Mesenchymal stem cell (in vitro differentiated cells and primary cell): ENCODE measurements at regions not wholly inside any gene's neighbourhood (a gene's known extent, or its start where the extent isn't known, plus 50 kb on each side); places are given as distances from the start of the nearest gene placed in this dataset.

Source experiments
- DNase-seq: peaks from one replicate; pipeline ENCODE4 v3.0.0-alpha.2; 2013
- H2AFZ ChIP-seq: one replicate; pipeline ENCODE4 v1.6.1; 2013; ENCODE audit warnings: low read depth, mild to moderate bottlenecking, control low read depth, inconsistent platforms, low read length, moderate library complexity
- H2AK5ac ChIP-seq: 2 replicates; pipeline ENCODE4 v1.6.1; 2013; ENCODE audit warnings: low read length, moderate library complexity, mild to moderate bottlenecking, inconsistent platforms; ENCODE audit not compliant: severe bottlenecking
- H2BK120ac ChIP-seq: one replicate; pipeline ENCODE4 v1.6.1; 2013; ENCODE audit warnings: low read depth, mild to moderate bottlenecking, inconsistent platforms, low read length, moderate library complexity
- H2BK12ac ChIP-seq, 2 experiments: one replicate each; pipeline ENCODE4 v1.6.1; 2013; ENCODE audit warnings: inconsistent platforms in 2 of 2, low read length in 2 of 2, mild to moderate bottlenecking in 2 of 2, moderate library complexity in 2 of 2, control low read depth in 1 of 2
- H2BK15ac ChIP-seq: one replicate; pipeline ENCODE4 v1.6.1; 2013; ENCODE audit warnings: mild to moderate bottlenecking, low read depth, inconsistent platforms; ENCODE audit not compliant: poor library complexity, severe bottlenecking
- H2BK5ac ChIP-seq: 2 replicates; pipeline ENCODE4 v1.6.1; 2013; ENCODE audit warnings: low read depth, mild to moderate bottlenecking, low read length, control low read depth, inconsistent platforms; ENCODE audit not compliant: poor library complexity, severe bottlenecking
- H3K14ac ChIP-seq, 2 experiments: one replicate each; pipeline ENCODE4 v1.6.1; 2013; ENCODE audit warnings: inconsistent platforms in 2 of 2, low read length in 2 of 2, control low read depth in 1 of 2, mild to moderate bottlenecking in 1 of 2, moderate library complexity in 1 of 2
- H3K18ac ChIP-seq, 2 experiments: one replicate each; pipeline ENCODE4 v1.6.1; 2013; ENCODE audit warnings: inconsistent platforms in 2 of 2, low read length in 2 of 2, control low read depth in 1 of 2, low read depth in 1 of 2, mild to moderate bottlenecking in 1 of 2
- H3K23ac ChIP-seq, 2 experiments: one replicate each; pipeline ENCODE4 v1.6.1; 2013; ENCODE audit warnings: inconsistent platforms in 2 of 2, low read length in 2 of 2, mild to moderate bottlenecking in 2 of 2, moderate library complexity in 2 of 2, control low read depth in 1 of 2
- H3K27ac ChIP-seq: 2 replicates; pipeline ENCODE4 v1.5.1; 2013; ENCODE audit warnings: mild to moderate bottlenecking, moderate library complexity, low read length, control low read depth, inconsistent platforms; ENCODE audit not compliant: poor library complexity, severe bottlenecking
- H3K27me3 ChIP-seq, 2 experiments: 2 replicates each; pipeline versions ENCODE4 v1.6.1 to v1.7.0; 2013; ENCODE audit warnings: low read length in 2 of 2, mild to moderate bottlenecking in 2 of 2, moderate library complexity in 2 of 2, control low read depth in 1 of 2, inconsistent platforms in 1 of 2; ENCODE audit not compliant: control insufficient read depth in 1 of 2, insufficient read depth in 1 of 2
- H3K36me3 ChIP-seq, 2 experiments: 2 replicates each; pipeline versions ENCODE4 v1.6.1 to v1.7.0; 2013; ENCODE audit warnings: low read length in 2 of 2, control low read depth in 1 of 2, inconsistent platforms in 1 of 2, low read depth in 1 of 2, mild to moderate bottlenecking in 1 of 2; ENCODE audit not compliant: insufficient read depth in 2 of 2, control insufficient read depth in 1 of 2
- H3K4ac ChIP-seq, 2 experiments: one replicate each; pipeline ENCODE4 v1.6.1; 2013; ENCODE audit warnings: inconsistent platforms in 2 of 2, low read length in 2 of 2, mild to moderate bottlenecking in 2 of 2, moderate library complexity in 2 of 2, control low read depth in 1 of 2, low read depth in 1 of 2
- H3K4me1 ChIP-seq: 2 replicates; pipeline ENCODE4 v1.6.1; 2013; ENCODE audit warnings: low read depth, low read length, control low read depth; ENCODE audit not compliant: control insufficient read depth, insufficient read depth
- H3K4me2 ChIP-seq: 2 replicates; pipeline ENCODE4 v1.6.1; 2013; ENCODE audit warnings: low read length, mild to moderate bottlenecking, inconsistent platforms; ENCODE audit not compliant: poor library complexity, severe bottlenecking
- H3K4me3 ChIP-seq, 2 experiments: 2 replicates each; pipeline versions ENCODE4 v1.5.1 to v1.7.0; 2013; ENCODE audit warnings: low read length in 2 of 2, mild to moderate bottlenecking in 2 of 2, control low read depth in 1 of 2, low read depth in 1 of 2; ENCODE audit not compliant: insufficient read depth in 1 of 2
- H3K79me1 ChIP-seq: replicated peaks from 2 replicates; pipeline ENCODE4 v1.6.1; 2013; ENCODE audit warnings: mild to moderate bottlenecking, control low read depth, low read length, inconsistent platforms; ENCODE audit not compliant: poor library complexity, severe bottlenecking
- H3K9ac ChIP-seq: 2 replicates; pipeline ENCODE4 v1.7.0; 2013; ENCODE audit warnings: mild to moderate bottlenecking, low read length, moderate library complexity
- H3K9me3 ChIP-seq: 2 replicates; pipeline ENCODE4 v1.7.0; 2013; ENCODE audit warnings: mild to moderate bottlenecking, low read length; ENCODE audit not compliant: control insufficient read depth
- H4K8ac ChIP-seq: one replicate; pipeline ENCODE4 v1.6.1; 2013; ENCODE audit warnings: inconsistent platforms, mild to moderate bottlenecking, low read length, moderate library complexity
- H4K91ac ChIP-seq: one replicate; pipeline ENCODE4 v1.6.1; 2013; ENCODE audit warnings: mild to moderate bottlenecking, low read length, inconsistent platforms
- WGBS: methylation state at CpG from one replicate; pipeline ENCODE4 v1.1.7; 2013; ENCODE audit warnings: mixed read lengths; 5-methylcytosine and 5-hydroxymethylcytosine counted together

- Histone ChIP-seq H3K4me2 (no peak overlapping the region), H3K79me1 (no peaks in the 10 kb centered on the region), H3K4ac (no peak overlapping the region), H3K14ac (no peak overlapping the region), H2BK120ac (no peak overlapping the region), H3K4me1 (no peaks in the 10 kb centered on the region), H3K27me3 (no peaks in the 10 kb centered on the region), H3K9ac (no peak overlapping the region), H2AFZ (no peak overlapping the region), H2BK5ac (no peak overlapping the region), H3K9me3 (no peaks in the 10 kb centered on the region), H4K8ac (no peak overlapping the region), H2BK15ac (no peak overlapping the region), H3K36me3 (no peaks in the 10 kb centered on the region), H2AK5ac (no peak overlapping the region), H3K23ac (no peak overlapping the region), H3K18ac (no peak overlapping the region), H2BK12ac (no peak overlapping the region), H3K4me3 (no peak overlapping the region), H4K91ac (no peak overlapping the region), H3K27ac (no peak overlapping the region)
- 100% methylated on average over 1 of the region's 2 CpGs for WGBS
- DNase-seq, result no peak
Measured at GRCh38 chr13:77838271-77838670, 80.4 kb downstream of the EDNRB start.

- Histone ChIP-seq H3K18ac (peak overlapping the region in 1 of 2 experiments; percentile 48), H3K4me2 (no peak overlapping the region), H3K27me3 (no peaks in the 10 kb centered on the region), H3K9me3 (no peaks in the 10 kb centered on the region), H2AK5ac (no peak overlapping the region), H3K23ac (no peak overlapping the region), H3K4me1 (no peaks in the 10 kb centered on the region), H3K4me3 (no peak overlapping the region), H2BK15ac (no peak overlapping the region), H2BK120ac (no peak overlapping the region), H2BK12ac (peak overlapping the region in 1 of 2 experiments; percentile 89), H4K91ac (peak overlapping the region; percentile 19), H3K79me1 (no peaks in the 10 kb centered on the region), H4K8ac (peak overlapping the region; percentile 10), H3K36me3 (no peaks in the 10 kb centered on the region), H3K4ac (no peak overlapping the region), H3K14ac (no peak overlapping the region), H3K27ac (no peak overlapping the region), H3K9ac (no peak overlapping the region), H2BK5ac (no peak overlapping the region), H2AFZ (no peak overlapping the region)
- DNase-seq, result peak; percentile 78
- no CpG with 5 or more reads among the region's 3 CpGs for whole genome bisulfite sequencing
Measured at GRCh38 chr13:77836423-77836822, 82.2 kb downstream of the EDNRB start.

- H3K79me1 ChIP-seq, result no peaks in the 10 kb centered on the region
- H3K4me2 ChIP-seq, result no peak overlapping the region
- H2AK5ac ChIP-seq, result no peak overlapping the region
- no peak overlapping the region for H2BK5ac ChIP-seq
- no peaks in the 10 kb centered on the region for H3K9me3 ChIP-seq
- H2BK120ac ChIP-seq, result no peak overlapping the region
- H3K4ac ChIP-seq, result no peak overlapping the region
- H3K23ac ChIP-seq, result no peak overlapping the region
- H3K14ac ChIP-seq, result no peak overlapping the region
- H3K9ac ChIP-seq, result no peak overlapping the region
- peak; percentile 90 for DNase-seq
- H3K4me1 ChIP-seq, result no peaks in the 10 kb centered on the region
- no peak overlapping the region for H4K8ac ChIP-seq
- H3K18ac ChIP-seq, result peak overlapping the region in 1 of 2 experiments; percentile 86
- H3K4me3 ChIP-seq, result no peak overlapping the region
- H2BK15ac ChIP-seq, result no peak overlapping the region
- H4K91ac ChIP-seq, result no peak overlapping the region
- no peak overlapping the region for H2AFZ ChIP-seq
- no peak overlapping the region for H3K27ac ChIP-seq
- no peaks in the 10 kb centered on the region for H3K27me3 ChIP-seq
- no CpG with 5 or more reads among the region's 2 CpGs for WGBS
- H3K36me3 ChIP-seq, result no peaks in the 10 kb centered on the region
- no peak overlapping the region for H2BK12ac ChIP-seq
Measured at GRCh38 chr13:77833331-77833863, 85.2 kb downstream of the EDNRB start.

GRCh38 chr13:77832339-77833100 lies 86.1 kb downstream of the EDNRB start:
- DNase-seq, result peak; percentile 44
- Histone ChIP-seq H3K4me3 (no peak overlapping the region), H2BK12ac (no peak overlapping the region), H2BK15ac (no peak overlapping the region), H3K36me3 (no peaks in the 10 kb centered on the region), H3K23ac (no peak overlapping the region), H3K27ac (no peak overlapping the region), H2BK120ac (no peak overlapping the region), H4K91ac (no peak overlapping the region), H3K14ac (no peak overlapping the region), H3K79me1 (no peaks in the 10 kb centered on the region), H3K18ac (no peak overlapping the region), H3K4me2 (no peak overlapping the region), H3K4ac (no peak overlapping the region), H2BK5ac (no peak overlapping the region), H3K9ac (peak overlapping the region; percentile 7), H3K4me1 (no peaks in the 10 kb centered on the region), H3K9me3 (no peaks in the 10 kb centered on the region), H2AFZ (no peak overlapping the region), H3K27me3 (no peaks in the 10 kb centered on the region), H2AK5ac (no peak overlapping the region), H4K8ac (no peak overlapping the region)
- 97% methylated on average over 2 of the region's 2 CpGs for WGBS
